IMR-90 (cell line): ENCODE measurements at regions not wholly inside any gene's neighbourhood (a gene's known extent, or its start where the extent isn't known, plus 50 kb on each side); places are given as distances from the start of the nearest gene placed in this dataset.

ENCODE experiments used
- BHLHE40 ChIP-seq: fragments of 150-350 bp; IDR thresholded peaks from 2 replicates; pipeline ENCODE4 v1.6.1; 2016; ENCODE audit warnings: mild to moderate bottlenecking, low read depth, low read length
- CEBPB ChIP-seq: IDR thresholded peaks from 2 replicates; pipeline ENCODE4 v1.6.1; 2012; ENCODE audit warnings: low read depth, low read length, improper control_type of control experiment
- CHD1 ChIP-seq: IDR thresholded peaks from 2 replicates; pipeline ENCODE4 v1.6.1; 2012; ENCODE audit warnings: low read depth, low read length, improper control_type of control experiment
- CTCF ChIP-seq: conservative IDR thresholded peaks from 2 replicates; pipeline ENCODE4 v1.5.1; 2012; ENCODE audit warnings: mild to moderate bottlenecking, low read depth, low read length, improper control_type of control experiment
- FOS ChIP-seq: fragments of 150-350 bp; IDR thresholded peaks from 2 replicates; pipeline ENCODE4 v1.6.1; 2016; ENCODE audit warnings: low read depth, low read length
- MAFK ChIP-seq: IDR thresholded peaks from 2 replicates; pipeline ENCODE4 v1.6.1; 2012; ENCODE audit warnings: low read depth, low read length, improper control_type of control experiment
- MAZ ChIP-seq: IDR thresholded peaks from 2 replicates; pipeline ENCODE4 v1.6.1; 2012; ENCODE audit warnings: low read depth, mild to moderate bottlenecking, low read length, improper control_type of control experiment, moderate library complexity, borderline replicate concordance
- MXI1 ChIP-seq: IDR thresholded peaks from 2 replicates; pipeline ENCODE4 v1.6.1; 2012; ENCODE audit warnings: low read depth, mild to moderate bottlenecking, low read length, moderate library complexity, borderline replicate concordance
- POLR2A ChIP-seq: IDR thresholded peaks from 2 replicates; pipeline ENCODE4 v1.6.1; 2012; ENCODE audit warnings: mild to moderate bottlenecking, low read depth, low read length
- RAD21 ChIP-seq: IDR thresholded peaks from 2 replicates; pipeline ENCODE4 v1.6.1; 2012; ENCODE audit warnings: low read length, improper control_type of control experiment
- RFX5 ChIP-seq: IDR thresholded peaks from 2 replicates; pipeline ENCODE4 v1.8.0; 2012; ENCODE audit warnings: low read depth, mild to moderate bottlenecking, low read length, moderate library complexity
- SMC3 ChIP-seq: fragments of 150-350 bp; IDR thresholded peaks from 2 replicates; pipeline ENCODE4 v1.6.1; 2016; ENCODE audit warnings: low read depth, mild to moderate bottlenecking, antibody characterized with exemption, low read length, moderate library complexity
- USF2 ChIP-seq: fragments of 150-350 bp; IDR thresholded peaks from 2 replicates; pipeline ENCODE4 v1.6.1; 2017; ENCODE audit warnings: mild to moderate bottlenecking, antibody characterized with exemption, low read length, low read depth

GRCh38 chr4:134313591-134313990 is 112.0 kb upstream of the PABPC4L start:
- TF ChIP-seq CEBPB (no peak), CHD1 (no peak), POLR2A (no peak), CTCF (no peak), USF2 (no peak), FOS (no peak), RFX5 (no peak), MAFK (no peak), SMC3 (no peak), MXI1 (no peak), RAD21 (no peak), BHLHE40 (no peak), MAZ (no peak)
